HG03159 (cell line): ENCODE measurements at regions not wholly inside any gene's neighbourhood (a gene's known extent, or its start where the extent isn't known, plus 50 kb on each side); places are given as distances from the start of the nearest gene placed in this dataset.
"Not testable (repeated sequence)": the region's sequence is repeated elsewhere in the genome, so short reads cannot be mapped to it uniquely, and the experiment has no call there.

ENCODE experiments used
- ATAC-seq: cut with Tn5 transposase; IDR thresholded peaks from one replicate; pipeline ENCODE4 v1.9.1; 2021; ENCODE audit warnings: mild to moderate bottlenecking, moderate library complexity; ENCODE audit not compliant: unreplicated experiment

DNA sequence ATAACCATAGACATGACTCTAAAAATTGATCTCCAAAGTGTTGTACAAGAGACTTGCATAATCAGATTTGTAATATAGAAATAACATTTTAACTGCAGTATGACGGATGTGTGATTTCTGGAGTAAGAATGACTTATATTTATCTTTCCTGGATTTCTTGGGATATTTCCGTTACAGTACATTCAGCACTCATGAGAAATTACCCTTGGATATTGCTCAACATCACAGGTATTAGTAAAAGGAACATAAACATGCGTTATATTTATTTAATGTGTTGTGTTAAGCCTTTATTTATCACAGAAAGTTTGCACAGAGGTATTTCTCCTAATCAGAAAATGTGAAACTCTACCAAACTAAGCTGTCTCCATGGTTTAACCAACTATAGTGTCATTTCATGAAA lies 1823.9 kb upstream of the C9orf72 start:
- no peak for ATAC-seq

DNA sequence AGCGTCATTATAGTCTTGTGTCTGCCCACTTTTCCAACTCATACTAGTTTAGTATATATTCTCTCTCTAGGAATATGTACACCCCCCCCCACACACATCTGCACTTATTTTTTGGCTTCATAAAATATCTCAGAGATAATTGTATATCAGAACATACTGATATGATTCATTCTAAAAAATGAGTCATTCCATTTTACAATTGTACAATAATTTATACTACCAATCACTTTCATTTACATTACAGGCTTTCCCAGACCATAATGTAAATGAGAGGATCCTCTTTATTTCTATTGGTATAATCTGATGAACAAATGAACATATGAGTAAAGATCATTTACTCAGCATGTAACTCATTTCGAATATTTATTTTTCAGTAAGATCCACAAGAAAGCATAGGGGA lies 1842.9 kb upstream of the C9orf72 start:
- no peak for ATAC-seq

DNA sequence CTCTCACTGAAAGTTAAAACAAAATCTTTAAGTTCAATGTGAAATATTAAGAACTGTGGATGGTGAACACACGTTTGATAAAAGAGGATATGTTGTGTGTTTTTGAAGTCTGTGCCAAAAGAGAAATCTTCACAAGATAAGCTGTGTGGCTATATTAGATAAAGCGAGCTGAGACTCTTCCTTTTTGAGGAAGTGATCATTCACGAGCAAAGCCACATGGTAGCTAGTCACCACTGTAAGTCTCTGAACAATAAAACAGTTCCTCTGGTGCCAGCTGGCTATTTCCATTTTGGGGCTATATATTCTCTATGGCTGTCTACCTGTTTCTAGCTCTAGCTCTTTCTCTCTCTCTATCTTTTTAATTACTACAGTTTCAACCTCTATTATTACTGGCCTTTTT lies 1849.2 kb upstream of the C9orf72 start:
- ATAC-seq, result no peak

DNA sequence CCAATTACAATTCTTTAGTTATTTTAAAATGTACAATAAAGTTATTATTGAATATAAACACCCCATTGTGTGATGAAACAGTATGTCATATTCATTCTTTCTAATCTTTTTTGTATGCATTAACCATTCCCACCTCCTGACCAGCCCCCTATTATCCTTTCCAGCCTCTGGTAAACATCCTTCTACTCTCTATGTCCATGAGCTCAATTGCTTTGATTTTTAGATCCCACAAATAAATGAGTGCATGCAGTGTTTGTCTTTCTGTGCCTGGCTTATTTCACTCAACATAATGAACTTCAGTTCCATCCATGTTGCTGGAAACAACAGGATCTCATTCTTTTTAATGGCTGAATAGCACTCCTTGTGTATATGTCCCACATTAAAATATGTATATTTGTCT lies 1858.9 kb upstream of the C9orf72 start:
- no peak for ATAC-seq

DNA sequence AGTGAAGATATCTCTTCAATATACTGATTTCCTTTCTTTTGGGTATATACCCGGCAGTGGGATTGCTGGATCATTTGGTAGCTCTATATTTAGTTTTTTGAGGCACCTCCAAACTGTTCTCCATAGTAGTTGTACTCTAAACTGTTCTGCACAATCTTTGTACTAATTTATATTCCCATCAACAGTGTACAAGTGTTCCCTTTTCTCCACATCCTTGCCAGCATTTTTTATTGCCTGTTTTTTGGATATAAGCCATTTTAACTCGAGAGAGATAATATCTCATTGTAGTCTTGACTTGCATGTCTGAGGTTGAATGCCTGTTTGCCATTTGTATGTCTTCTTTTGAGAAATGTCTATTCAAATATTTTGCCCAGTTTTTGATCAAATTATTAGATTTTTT lies 1859.4 kb upstream of the C9orf72 start:
- ATAC-seq, result not testable (repeated sequence)

DNA sequence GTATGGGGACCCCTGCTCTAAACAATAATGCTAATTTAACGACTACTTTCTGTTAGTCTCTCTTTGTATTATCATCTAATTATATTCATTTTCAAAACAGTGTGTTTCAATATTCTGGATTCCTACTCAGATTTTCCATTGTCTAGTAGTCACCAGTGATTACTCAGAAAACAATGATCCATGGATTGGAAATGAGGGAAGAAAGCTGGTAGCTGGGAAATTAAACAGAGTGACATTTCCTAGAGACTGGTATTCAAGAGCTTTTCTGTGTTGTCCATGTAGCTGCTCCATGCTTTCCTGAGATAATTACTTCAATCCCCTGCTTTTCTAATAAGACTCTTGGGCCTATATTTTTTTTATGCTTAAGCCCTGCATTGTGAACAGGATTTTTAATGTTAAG lies 1862.1 kb upstream of the C9orf72 start:
- ATAC-seq, result no peak

DNA sequence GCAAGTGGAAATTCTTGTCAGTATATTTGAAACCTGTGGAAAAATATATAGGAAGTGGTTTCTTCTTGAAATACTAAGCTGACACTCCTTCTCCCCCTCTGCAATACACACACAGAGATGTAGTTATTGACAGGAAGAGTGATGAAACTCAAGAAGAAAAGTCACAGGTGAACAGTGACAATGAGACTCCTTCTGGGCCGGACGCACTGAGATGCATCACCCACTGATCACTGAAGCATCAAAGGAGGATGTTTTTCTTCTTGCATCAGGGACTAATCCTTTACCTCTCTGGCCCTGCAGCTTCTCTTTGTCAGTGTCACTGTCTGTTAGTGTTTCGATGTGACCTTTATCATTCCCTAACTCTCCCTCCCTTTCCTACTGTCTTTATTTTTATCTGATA lies 1864.2 kb upstream of the C9orf72 start:
- no peak for ATAC-seq

DNA sequence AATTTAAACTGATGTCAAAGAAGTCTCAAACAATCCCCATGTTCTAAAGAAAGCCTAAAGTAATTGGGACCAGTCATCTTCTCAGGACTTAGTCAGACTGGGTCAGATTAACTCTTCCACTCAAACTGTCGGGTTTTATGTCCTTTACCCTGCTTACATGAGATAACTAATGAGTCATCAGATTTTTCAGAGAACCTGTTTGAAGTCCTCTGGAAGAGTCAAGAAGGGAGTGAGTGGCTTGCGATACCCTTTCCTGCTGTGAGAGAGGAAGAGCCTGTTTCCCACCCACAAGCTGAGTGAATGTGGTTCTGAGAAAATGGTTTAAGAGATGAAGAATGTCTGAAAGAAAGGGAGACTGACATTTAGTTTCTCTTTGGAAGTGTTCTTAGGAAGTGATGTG lies 1866.7 kb upstream of the C9orf72 start:
- no peak for ATAC-seq

DNA sequence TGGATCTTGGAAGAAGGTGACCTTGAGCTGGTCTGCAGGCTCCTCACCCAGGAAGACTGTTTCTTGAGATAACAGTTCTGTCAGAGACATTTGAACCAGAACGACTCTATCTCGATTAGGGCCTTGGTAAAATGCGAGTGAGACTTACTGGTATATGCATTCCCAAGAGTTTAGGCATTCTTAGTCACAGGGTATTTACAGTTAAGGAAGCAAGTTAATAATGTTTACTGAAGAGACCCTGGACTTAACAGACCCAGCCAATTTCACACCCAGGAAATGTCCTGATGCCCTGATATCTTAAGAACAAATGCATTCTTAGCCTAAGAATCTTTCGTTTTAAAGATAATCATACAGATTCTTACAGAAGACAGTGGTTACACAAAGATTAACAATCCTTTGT lies 1867.2 kb upstream of the C9orf72 start:
- no peak for ATAC-seq

DNA sequence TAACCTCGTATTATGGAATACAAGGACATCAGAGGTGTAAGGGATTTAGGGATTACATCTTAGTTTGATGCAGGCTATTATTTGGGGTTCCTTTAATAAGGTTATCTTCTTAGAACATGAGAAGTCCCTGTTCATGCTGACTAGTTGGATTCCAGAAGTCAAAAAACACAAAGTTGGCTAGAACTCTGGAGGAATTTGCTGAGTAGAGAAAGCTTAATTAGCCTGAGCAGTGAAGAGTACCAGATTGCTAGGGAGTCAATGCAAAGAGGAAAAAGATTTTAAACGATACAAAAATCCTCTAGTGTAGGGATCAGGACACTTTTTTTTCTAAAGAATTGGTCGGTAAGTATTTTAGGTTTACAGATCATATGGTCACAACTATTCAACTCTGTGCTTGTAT lies 1872.5 kb upstream of the C9orf72 start:
- no peak for ATAC-seq

DNA sequence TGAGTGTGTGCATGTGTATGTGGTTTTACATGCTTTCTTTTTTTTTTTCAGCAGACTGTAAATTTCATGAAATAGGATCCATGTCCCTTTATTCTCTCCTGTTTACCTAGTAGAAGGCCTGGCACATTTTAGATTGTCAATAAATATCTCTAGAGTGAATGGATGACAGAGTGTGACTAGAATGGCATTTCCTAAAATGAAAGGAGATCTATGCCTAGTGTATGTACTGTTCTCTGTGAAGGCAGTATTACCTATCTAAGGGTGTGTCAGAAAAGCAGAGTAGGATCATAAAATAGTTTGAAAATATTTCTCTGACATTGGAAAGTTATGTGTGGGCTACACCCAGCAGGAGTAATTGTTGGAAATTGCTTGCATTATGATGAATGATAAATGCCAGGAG lies 1876.0 kb upstream of the C9orf72 start:
- ATAC-seq, result no peak

DNA sequence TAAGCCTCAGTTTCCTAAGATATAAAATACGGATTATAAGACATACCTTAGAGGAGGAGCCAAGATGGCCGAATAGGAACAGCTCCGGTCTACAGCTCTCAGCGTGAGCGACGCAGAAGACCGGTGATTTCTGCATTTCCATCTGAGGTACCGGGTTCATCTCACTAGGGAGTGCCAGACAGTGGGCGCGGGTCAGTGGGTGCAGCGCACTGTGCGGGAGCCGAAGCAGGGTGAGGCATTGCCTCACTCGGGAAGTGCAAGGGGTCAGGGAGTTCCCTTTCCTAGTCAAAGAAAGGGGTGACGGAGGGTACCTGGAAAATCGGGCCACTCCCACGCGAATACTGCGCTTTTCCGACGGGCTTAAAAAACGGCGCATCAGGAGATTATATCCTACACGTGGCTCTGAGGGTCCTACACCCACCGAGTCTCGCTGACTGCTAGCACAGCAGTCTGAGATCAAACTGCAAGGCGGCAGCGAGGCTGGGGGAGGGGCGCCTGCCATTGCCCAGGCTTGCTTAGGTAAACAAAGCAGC lies 1877.1 kb upstream of the C9orf72 start:
- ATAC-seq, result not testable (repeated sequence)

DNA sequence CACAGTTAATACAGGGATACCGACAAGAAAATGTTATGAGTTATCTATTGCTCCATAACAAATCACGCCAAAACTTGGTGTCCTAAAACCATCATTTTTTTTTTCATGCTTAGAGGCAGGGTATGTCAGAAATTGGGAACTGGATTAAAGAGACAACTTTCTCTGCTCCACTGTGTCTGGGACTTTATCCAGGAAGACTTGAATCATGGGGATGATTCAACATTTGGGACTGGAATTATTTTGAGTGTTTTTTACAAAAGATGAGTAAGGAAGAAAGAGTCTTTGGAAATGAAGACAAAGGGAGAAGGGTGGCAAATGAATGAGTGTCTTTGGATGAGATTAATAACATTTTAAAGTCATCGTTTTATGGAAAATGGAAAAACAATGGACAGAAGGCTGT lies 1883.7 kb upstream of the C9orf72 start:
- ATAC-seq, result no peak

DNA sequence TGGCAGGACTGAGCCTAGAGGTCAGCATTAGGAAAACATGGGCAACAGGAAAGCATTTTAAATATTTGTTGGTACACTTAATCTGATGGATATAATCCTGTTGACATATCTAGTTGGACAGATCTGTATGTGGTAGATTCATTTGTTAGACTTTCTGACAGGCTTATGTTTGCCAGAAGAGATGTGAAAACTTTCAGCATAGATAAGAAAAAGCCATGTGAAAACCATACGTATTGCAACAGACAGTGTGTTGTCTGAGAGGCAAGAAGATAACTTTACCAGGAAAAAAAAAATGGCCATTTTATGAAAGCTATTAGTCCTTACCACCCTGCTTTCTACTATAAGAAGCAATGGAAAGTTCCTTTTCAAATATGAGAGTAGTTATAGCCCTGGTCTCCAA lies 1902.2 kb upstream of the C9orf72 start:
- no peak for ATAC-seq

DNA sequence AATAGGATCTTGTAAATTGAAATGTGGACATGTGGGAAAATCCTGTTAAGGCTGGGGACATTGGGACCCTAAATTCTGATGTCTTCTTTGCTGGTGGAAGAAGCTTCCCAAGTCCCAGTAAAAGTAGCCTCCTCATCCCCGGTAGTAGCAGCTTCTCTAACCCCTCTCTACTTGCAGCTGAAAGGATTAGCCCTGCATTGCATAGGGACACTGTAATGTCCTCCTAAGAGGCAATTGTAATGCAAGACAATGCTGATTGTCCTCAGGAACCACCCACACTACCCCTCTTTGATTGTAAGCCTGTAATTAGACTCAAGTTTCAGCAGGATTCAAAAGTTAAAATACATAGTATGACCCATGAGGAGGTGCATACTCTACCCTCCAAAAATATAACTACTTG lies 1938.4 kb upstream of the C9orf72 start:
- ATAC-seq, result no peak

DNA sequence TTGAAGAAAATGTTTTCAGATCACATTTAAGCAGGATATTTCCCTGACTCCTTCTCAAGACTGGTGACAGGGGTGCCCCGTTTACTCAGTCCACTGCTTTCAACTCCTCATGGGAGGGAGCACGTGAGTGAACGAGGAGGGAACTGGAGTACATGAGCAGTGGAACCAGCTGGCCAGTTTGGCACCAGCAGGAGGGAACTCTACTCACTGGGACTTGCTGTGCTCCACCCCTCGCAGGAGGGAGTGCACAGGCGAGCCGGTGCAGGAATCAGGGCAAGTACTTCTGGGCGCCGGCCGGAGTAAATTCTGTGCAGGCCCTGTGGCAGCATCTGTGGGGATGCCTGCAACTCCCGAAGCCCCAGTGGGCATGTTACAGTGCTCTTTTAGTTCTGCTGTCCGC lies 1941.1 kb upstream of the C9orf72 start:
- no peak for ATAC-seq

DNA sequence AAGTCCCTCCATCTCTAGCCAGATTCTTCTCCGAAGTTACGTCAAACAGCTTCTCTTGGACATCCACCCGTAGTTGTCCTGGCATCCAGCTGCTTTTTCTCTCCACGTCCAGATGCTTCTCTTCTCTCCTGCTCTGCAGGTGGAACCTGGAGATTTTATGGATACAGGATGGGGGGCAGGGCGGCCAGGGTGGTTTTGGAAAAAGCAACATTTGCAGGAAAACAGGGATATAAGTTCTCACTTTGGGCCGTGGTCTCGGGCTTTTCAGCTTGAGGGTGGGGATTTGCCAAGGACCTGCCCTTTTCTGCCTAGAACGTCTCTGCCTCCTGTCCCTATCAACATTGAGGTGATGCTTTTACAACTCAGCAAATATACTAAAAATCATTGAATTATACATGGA lies 1941.6 kb upstream of the C9orf72 start:
- no peak for ATAC-seq

DNA sequence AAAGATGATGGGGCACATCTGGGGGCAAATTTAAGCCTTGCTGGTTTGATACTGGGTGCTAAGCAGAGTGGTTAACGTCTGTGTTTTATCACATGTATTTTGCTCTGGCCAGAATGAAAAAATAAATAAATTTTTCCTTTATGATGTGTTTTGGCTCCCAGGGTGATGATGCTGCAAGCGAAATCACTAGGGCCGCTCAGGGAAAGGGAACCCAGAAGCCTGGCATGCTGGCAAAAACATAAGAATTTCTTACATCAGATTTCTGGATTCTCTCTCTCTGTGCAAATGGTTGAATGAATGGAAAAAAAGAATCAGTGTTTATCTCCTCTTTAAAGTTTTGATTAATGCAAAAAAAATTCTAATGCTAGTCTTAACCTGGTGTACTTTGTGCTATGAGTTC lies 1975.2 kb upstream of the C9orf72 start:
- ATAC-seq, result no peak

DNA sequence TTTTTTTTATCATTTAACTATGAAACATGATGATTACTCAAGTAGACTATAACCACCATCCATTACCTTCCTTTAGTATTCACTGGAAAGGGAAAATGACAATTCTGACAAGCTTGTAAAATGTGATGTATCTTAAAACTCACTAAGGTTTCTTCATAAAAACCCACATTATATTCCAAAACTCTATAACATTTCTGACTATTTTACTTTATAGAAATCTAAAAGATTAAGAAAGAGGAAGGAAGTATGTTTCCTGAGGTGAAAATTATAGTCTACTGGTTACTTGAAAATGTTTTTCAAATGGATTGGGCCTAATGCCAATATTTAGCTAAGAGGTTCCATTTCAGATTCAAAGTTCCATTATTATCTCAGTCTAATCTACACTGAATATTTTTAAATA lies 1982.2 kb upstream of the C9orf72 start:
- ATAC-seq, result no peak

DNA sequence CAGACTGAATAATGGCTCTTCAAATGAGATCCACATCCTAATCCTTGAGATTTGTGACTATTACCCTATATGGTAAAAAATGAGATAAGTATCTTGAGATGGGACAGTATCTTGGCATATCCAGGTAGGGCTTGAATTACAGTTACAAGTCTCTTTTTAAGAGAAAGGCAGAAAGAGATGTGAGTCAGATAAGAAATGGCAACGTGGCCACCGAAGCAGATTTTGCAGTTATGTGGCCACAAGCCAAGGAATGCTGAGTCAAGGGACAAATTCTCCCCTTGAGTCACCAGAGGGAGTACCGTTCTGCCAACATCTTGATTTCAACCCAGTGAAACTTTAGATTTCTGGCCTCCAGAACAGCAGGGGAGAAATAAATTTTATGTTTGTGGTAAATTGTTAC lies 1983.0 kb upstream of the C9orf72 start:
- ATAC-seq, result no peak

DNA sequence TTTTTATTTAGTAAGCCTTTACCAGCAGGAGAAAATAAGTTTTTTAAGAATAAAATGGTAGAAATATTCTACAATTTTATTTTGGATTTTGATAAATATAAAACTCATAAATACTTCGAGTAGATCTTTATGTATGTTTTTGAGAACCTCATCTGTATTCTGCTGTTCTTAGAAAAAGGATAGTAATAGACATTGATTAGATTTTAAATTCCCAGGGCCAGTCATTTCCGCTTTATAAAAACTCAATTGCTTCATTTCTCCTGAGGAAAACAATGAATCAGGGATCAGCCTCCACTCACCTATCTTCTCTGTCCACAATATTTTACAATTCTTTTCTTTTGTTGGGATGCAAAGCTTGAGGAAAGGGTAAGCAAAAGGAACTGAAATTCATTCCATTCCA lies 1983.5 kb upstream of the C9orf72 start:
- ATAC-seq, result no peak

DNA sequence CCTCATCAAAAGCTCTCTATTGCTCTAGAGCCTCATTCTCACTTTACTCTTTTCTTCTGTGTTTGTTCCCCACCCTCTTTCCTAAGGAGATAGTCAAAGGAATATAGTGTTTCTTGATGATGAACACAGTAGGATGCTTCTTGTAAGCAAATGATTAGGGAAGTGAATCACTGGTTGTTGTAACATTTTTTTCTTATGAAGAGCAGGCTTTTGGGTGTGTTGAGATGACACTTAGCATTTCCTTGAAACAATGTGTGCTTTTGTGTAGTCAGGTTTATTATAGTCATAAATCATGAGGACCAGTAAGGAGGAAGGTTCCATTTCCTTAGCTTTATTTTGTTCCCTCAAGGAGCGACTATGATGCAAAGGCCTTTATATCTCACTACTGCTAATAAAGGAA lies 1991.3 kb upstream of the C9orf72 start:
- ATAC-seq, result no peak

DNA sequence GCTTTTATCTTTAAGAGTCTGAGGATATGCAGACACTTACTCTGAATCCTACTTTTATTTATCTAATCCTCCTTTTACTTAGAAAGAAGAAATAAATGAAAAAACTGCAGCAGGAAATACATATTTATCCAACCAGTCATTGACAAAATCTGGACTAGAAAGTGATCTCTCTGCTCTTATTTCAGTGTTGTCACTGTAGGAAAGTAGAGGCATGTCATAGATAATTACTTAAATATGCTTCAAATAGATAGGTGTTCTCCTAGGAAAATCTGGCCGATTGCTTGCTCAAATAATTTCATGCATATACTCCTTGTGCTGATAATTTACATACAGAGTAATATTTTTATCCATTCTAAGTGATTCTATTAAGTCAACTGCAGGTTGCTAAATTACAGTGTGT lies 2001.9 kb upstream of the C9orf72 start:
- no peak for ATAC-seq

DNA sequence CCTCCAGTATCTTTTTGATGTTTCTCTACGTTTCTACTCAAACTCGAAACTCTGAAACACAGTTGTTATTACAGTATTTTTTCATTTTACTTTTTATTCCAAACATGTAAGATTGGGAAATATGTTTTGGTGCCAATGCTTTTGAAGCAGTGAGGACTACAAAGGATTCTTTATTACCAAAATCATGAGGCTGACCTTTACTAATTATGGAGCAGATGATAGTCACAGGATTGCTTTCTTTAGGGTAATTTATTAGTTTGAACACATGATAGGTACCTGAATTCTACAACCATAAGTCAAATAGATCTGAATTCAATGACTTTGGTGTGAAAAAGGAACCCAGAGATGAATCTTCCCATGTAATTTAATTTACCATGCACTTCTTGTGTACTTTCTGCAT lies 2015.1 kb upstream of the C9orf72 start:
- no peak for ATAC-seq
